GM21825 (cell line): ENCODE measurements at regions not wholly inside any gene's neighbourhood (a gene's known extent, or its start where the extent isn't known, plus 50 kb on each side); places are given as distances from the start of the nearest gene placed in this dataset.

Experiments used
- ATAC-seq: cut with Tn5 transposase; IDR thresholded peaks from one replicate; pipeline ENCODE4 v1.9.1; 2021; ENCODE audit warnings: mild to moderate bottlenecking, moderate library complexity; ENCODE audit not compliant: unreplicated experiment

DNA sequence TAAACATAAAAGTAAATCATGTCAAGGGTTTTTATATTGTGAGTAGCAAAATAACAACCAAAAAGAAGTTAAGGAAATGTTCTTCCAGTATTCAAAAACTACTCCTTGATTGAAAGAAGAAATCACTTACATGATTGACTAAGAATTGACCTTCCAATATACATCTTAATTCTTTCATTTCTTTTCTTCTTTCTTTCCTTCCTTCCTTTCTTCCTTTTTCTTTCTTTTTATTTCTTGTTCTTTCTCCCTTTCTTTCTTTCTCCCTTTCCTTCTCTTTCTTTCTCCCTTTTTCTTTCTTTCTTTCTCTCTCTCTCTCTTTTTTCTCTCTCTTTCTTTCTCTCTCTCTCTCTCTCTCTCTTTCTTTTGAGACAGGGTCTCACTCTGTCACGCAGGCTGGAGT is 60.7 kb upstream of the SOX9 start:
- ATAC-seq: no peak

DNA sequence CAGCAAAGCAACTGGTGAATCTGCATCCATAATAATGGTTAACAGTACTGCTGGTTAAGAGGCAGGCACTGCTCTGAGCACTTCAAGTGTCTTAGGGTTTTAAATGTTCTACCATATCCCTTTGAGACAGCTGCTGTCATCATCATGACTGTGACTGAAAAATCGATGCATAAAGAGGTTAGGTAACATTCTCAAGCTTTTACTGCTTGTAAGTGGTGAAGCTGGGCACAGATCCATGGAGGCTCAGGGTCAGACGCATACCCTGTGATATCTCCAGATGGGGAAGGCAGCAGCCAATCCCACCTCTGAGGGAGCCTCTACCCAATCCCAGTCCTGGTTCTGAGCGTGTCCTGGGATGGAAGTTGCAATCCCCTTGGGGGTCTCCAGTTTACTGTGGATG is 57.6 kb upstream of the SOX9 start:
- no peak for ATAC-seq

DNA sequence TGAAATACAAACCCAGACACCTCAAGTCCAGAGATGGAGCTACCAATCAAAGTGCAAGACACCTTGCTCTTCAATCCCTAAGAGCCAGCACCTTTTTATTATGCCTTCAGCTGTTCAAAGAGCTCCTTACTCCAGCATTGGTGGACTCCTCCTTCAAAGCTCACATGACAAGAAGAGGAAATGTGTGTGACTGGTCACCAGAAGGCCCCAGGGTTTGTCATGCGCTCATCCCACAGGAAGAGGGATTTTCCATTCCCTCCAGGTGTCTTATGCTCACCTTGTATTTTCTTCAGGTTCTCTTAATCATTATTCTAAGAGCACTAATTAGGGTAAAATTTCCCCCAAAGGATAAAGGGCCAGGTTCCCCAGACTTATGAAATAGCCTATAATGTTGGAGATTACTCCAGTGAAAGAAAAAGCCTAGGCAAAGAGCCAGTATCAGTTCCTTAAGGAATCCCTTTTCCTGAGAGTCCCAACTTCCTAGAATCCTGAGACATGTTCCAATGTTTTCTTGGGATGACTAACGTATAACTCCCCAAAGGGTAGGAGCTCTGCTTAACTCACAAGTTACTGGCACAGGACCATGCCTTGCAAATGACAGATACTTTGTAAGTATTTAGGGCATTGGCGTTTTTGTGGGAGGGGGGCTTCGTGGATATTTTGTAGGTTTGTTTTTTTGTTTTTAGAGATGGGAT is 56.9 kb upstream of the SOX9 start:
- ATAC-seq: no peak

- ATAC-seq: no peak
Measured at GRCh38 chr17:72064606-72065193, 56.1 kb upstream of the SOX9 start.

DNA sequence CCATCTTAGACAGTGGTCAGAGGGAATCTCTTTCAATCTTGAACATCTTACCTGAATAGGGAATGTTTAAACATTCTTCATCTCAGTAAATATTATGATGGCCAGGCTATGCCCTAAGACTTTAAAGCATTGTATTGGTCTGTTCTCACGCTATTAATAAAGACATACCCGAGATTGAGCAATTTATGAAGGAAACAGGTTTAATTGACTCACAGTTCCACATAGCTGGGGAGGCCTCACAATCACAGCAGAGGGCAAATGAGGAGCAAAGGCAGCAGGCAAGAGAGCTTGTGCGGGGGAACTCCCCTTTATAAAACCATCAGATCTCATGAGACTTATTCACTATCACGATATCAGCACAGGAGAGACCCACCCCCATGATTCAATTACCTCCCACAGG is 55.3 kb upstream of the SOX9 start:
- no peak for ATAC-seq

GRCh38 chr17:72068643-72069042 is 52.2 kb upstream of the SOX9 start:
- no peak for ATAC-seq

GRCh38 chr17:72069586-72070202 is 51.1 kb upstream of the SOX9 start:
- ATAC-seq: no peak
